OCI-LY7 (cell line): ENCODE measurements at regions not wholly inside any gene's neighbourhood (a gene's known extent, or its start where the extent isn't known, plus 50 kb on each side); places are given as distances from the start of the nearest gene placed in this dataset.

Experiments
- BruUV-seq: library from RNA; stranded (reverse); fragments of 400-500 nt; replicated peaks from 2 replicates; lab custom pipeline; 2021; lab: Mats Ljungman, UMichigan
- CTCF ChIA-PET: fragments of 300-600 bp; sonication (Branson Sonifier 250); formaldehyde crosslinking; loops from one replicate; lab custom pipeline; 2022; ENCODE audit warnings: antibody characterized with exemption; ENCODE audit not compliant: unreplicated experiment; lab: Charles Lee
- POLR2A ChIA-PET: fragments of 300-600 bp; sonication (Branson Sonifier 250); formaldehyde crosslinking; loops from one replicate; lab custom pipeline; 2022; ENCODE audit warnings: antibody characterized with exemption; lab: Charles Lee
- DNase-seq: peaks from one replicate; pipeline ENCODE4 v3.0.0-alpha.2; 2015; ENCODE audit warnings: low spot score
- H2AFZ ChIP-seq: fragments of 200-600 bp; sonication (generic), shearing (Covaris generic); 2 replicates; pipeline ENCODE4 v1.6.1; 2014; ENCODE audit warnings: mild to moderate bottlenecking, antibody characterized with exemption, low read length, moderate library complexity
- H3K27ac ChIP-seq: fragments of 200-600 bp; sonication (generic); 2 replicates; pipeline ENCODE4 v1.5.1; 2014; ENCODE audit warnings: mixed run types, low read depth, mild to moderate bottlenecking, moderate library complexity, low read length, inconsistent platforms; ENCODE audit not compliant: poor library complexity, severe bottlenecking
- H3K36me3 ChIP-seq: fragments of 200-600 bp; sonication (generic); 2 replicates; pipeline ENCODE4 v1.6.1; 2014; ENCODE audit warnings: mild to moderate bottlenecking, antibody characterized with exemption, low read length, moderate library complexity, mixed read lengths; ENCODE audit not compliant: insufficient read depth
- H3K4me1 ChIP-seq: fragments of 200-600 bp; sonication (generic); 2 replicates; pipeline ENCODE4 v1.5.1; 2014; ENCODE audit warnings: mild to moderate bottlenecking, low read length; ENCODE audit not compliant: insufficient read depth, poor library complexity, severe bottlenecking
- H3K4me2 ChIP-seq: fragments of 200-600 bp; sonication (generic); 2 replicates; pipeline ENCODE4 v1.6.1; 2014; ENCODE audit warnings: mild to moderate bottlenecking, low read length
- H3K4me3 ChIP-seq: fragments of 200-600 bp; sonication (generic); 2 replicates; pipeline ENCODE4 v1.5.1; 2014; ENCODE audit warnings: mild to moderate bottlenecking, low read depth, low read length; ENCODE audit not compliant: poor library complexity, severe bottlenecking
- H3K79me2 ChIP-seq: fragments of 200-600 bp; sonication (generic); 2 replicates; pipeline ENCODE4 v1.6.1; 2016; ENCODE audit warnings: low read depth, mild to moderate bottlenecking, low read length, moderate library complexity, mixed read lengths; ENCODE audit not compliant: insufficient read depth
- H3K9me2 ChIP-seq: fragments of 200-600 bp; sonication (generic); 2 replicates; pipeline ENCODE4 v1.6.1; 2016; ENCODE audit warnings: mild to moderate bottlenecking, low read length, mixed read lengths; ENCODE audit not compliant: insufficient read depth
- H3K9me3 ChIP-seq: fragments of 200-600 bp; sonication (generic); 2 replicates; pipeline ENCODE4 v1.6.1; 2014; ENCODE audit warnings: mild to moderate bottlenecking, mixed run types, low read length, mixed read lengths
- H4K20me1 ChIP-seq: fragments of 200-600 bp; sonication (generic); 2 replicates; pipeline ENCODE4 v1.6.1; 2014; ENCODE audit warnings: mild to moderate bottlenecking, antibody characterized with exemption, low read length, moderate library complexity, mixed read lengths; ENCODE audit not compliant: insufficient read depth
- EZH2phosphoT487 ChIP-seq: fragments of 200-600 bp; sonication (generic); IDR thresholded peaks from 2 replicates; pipeline ENCODE4 v1.6.1; 2018; ENCODE audit warnings: low read depth, borderline replicate concordance, mild to moderate bottlenecking, mixed run types, antibody characterized with exemption, low read length, moderate library complexity, mixed read lengths
- intact Hi-C: fragments of 100-400 bp; cut with micrococcal nuclease; formaldehyde crosslinking; loops from one replicate; pipeline ENCODE4 v1.10.0; 2022; ENCODE audit not compliant: unreplicated experiment
- TF ChIP-seq, protein P1 (sequence below): fragments of 200-600 bp; sonication (generic); conservative IDR thresholded peaks from 2 replicates; pipeline ENCODE4 v1.5.1; 2014; ENCODE audit warnings: mild to moderate bottlenecking, antibody characterized with exemption, low read length, moderate library complexity, mixed read lengths

DNA sequence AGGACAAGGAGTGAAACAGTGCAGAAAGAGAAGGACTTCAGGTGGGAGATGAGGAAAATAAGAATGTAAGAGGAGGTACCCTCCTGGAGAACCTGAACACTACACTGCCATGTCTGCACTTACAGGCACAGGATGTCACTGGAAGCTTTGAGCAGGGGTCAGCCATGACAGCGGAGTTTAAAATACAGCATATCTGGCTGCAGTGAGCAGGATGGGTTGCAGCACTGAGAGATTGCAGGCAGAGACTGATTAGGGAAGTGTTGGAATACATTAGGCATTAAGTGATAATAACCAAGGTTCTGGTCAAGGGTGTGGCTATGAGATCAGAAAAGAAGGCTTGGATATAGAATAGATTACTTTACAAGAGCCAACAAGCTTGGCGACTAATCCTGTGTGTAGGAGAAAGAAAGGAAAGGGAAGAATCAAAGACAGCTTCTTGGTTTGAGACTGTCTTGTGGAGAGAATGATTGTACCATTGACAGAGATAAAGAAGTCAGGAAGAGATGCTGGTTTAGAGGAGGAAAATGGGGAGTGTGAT is 171.1 kb upstream of the RBMS1 start:
- intact Hi-C loops: no loop called here
- ChIA-PET POLR2A (interaction anchor here (0.6 kb wide), 1 partner anchor 84 kb away, joined by 3 read pairs; no protein-coding TSS in a partner anchor), CTCF (no interaction called here)
- no peaks in the 10 kb centered on the region for H3K9me2 ChIP-seq
- no peak overlapping the region for H3K4me2 ChIP-seq
- no peaks in the 10 kb centered on the region for H3K9me3 ChIP-seq
- no peaks in the 10 kb centered on the region for H3K4me1 ChIP-seq
- DNase-seq: no peak
- H4K20me1 ChIP-seq: no peaks in the 10 kb centered on the region
- no peaks in the 10 kb centered on the region for H3K36me3 ChIP-seq
- no peak overlapping the region for H3K4me3 ChIP-seq
- no peak overlapping the region for H2AFZ ChIP-seq
- no peaks in the 10 kb centered on the region for H3K79me2 ChIP-seq
- no peak overlapping the region for H3K27ac ChIP-seq
- TF ChIP-seq, protein P1, sequence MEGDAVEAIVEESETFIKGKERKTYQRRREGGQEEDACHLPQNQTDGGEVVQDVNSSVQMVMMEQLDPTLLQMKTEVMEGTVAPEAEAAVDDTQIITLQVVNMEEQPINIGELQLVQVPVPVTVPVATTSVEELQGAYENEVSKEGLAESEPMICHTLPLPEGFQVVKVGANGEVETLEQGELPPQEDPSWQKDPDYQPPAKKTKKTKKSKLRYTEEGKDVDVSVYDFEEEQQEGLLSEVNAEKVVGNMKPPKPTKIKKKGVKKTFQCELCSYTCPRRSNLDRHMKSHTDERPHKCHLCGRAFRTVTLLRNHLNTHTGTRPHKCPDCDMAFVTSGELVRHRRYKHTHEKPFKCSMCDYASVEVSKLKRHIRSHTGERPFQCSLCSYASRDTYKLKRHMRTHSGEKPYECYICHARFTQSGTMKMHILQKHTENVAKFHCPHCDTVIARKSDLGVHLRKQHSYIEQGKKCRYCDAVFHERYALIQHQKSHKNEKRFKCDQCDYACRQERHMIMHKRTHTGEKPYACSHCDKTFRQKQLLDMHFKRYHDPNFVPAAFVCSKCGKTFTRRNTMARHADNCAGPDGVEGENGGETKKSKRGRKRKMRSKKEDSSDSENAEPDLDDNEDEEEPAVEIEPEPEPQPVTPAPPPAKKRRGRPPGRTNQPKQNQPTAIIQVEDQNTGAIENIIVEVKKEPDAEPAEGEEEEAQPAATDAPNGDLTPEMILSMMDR: no peak
- no peak for TF ChIP-seq EZH2phosphoT487
- no TSS peak for BruUV-seq

DNA sequence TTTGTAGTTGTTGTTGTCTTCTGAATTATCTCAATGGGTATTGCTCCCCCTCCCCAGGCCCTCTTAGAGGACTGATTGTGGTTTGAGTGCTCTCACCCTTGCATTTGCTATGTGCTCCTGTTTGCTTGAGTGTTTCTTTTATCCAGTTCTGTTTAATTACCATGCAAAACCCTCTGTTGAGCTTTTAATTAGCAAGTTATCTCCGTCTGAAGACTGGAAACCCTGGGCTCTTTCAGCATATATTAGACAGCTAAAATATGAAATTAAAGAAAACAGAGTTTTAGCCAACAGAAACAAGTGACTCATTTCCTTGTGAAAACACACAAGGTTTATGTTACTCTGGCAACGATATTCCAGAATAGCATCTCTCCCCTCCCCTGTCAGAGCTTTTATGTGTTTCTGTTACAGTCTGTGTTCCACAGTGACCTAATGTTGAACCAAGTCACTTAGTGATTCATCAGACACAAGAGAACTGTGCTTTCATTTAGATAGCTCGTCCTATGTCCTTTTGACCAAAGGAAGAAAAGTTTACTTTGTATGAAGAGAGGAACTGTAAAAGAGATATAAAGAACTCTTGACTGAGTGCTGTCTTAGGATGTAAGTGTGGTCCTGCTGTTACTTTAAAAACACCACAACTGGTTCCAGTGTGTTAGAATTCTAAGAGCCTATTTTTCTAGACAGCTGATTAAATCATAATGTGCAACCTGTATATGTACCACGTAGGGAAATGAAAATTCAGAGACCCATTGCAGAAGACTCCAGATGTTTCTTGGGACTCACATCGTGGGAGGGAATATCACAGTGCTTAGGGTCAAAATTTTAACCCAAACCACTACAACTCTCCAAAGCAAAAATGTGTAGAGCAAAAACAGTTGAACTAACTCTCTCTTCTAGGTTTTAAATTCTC is 172.8 kb upstream of the RBMS1 start:
- H3K79me2 ChIP-seq: no peaks in the 10 kb centered on the region
- H3K9me3 ChIP-seq: no peaks in the 10 kb centered on the region
- no peaks in the 10 kb centered on the region for H4K20me1 ChIP-seq
- BruUV-seq: no TSS peak
- POLR2A ChIA-PET: interaction anchor here (0.7 to 1.5 kb wide), 5 partner anchors 8 to 29 kb away, joined by 3 to 4 read pairs (median 4); no protein-coding TSS in a partner anchor
- DNase-seq: no peak
- intact Hi-C loops: no loop called here
- no peaks in the 10 kb centered on the region for H3K9me2 ChIP-seq
- no peaks in the 10 kb centered on the region for H3K4me1 ChIP-seq
- no peaks in the 10 kb centered on the region for H3K36me3 ChIP-seq
- no peak overlapping the region for H3K4me2 ChIP-seq
- no peak overlapping the region for H2AFZ ChIP-seq
- H3K4me3 ChIP-seq: no peak overlapping the region
- TF ChIP-seq, protein P1: no peak
- TF ChIP-seq EZH2phosphoT487: no peak
- CTCF ChIA-PET: no interaction called here
- no peak overlapping the region for H3K27ac ChIP-seq

DNA sequence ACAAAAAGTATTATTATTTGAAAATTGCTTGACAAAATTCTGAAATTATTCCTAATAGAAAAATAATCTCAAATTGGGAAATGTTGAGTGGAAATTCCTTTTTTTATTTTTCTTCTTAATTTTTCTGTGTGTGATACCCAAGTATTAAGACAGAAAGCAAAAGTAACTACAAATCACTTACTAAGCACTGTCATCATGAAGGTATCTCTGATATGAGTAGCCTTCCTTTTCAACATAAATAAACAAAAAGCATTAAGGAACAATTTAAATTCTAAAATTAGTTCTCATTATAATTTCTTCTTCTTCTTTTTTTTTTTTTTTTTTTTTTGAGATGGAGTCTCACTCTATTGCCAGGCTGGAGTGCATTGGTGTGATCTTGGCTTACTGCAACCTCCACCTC is 174.2 kb upstream of the RBMS1 start:
- H3K27ac ChIP-seq: no peak overlapping the region
- no peaks in the 10 kb centered on the region for H3K36me3 ChIP-seq
- no peaks in the 10 kb centered on the region for H3K79me2 ChIP-seq
- no peaks in the 10 kb centered on the region for H3K9me3 ChIP-seq
- H3K4me1 ChIP-seq: no peaks in the 10 kb centered on the region
- BruUV-seq: no TSS peak
- no peak overlapping the region for H3K4me2 ChIP-seq
- no peaks in the 10 kb centered on the region for H4K20me1 ChIP-seq
- TF ChIP-seq, protein P1: no peak
- TF ChIP-seq EZH2phosphoT487: no peak
- no peak for DNase-seq
- no peaks in the 10 kb centered on the region for H3K9me2 ChIP-seq
- no peak overlapping the region for H3K4me3 ChIP-seq
- no peak overlapping the region for H2AFZ ChIP-seq
- intact Hi-C loops: no loop called here
- ChIA-PET CTCF (no interaction called here), POLR2A (interaction anchor here (0.9 kb wide), 1 partner anchor 12 kb away, joined by 4 read pairs; no protein-coding TSS in a partner anchor)
